Hepatocyte (in vitro differentiated cells): ENCODE measurements at regions not wholly inside any gene's neighbourhood (a gene's known extent, or its start where the extent isn't known, plus 50 kb on each side); places are given as distances from the start of the nearest gene placed in this dataset.

Experiments
- DNase-seq: peaks from one replicate; pipeline ENCODE4 v3.0.0-alpha.2; 2016; ENCODE audit warnings: low spot score
- H2AFZ ChIP-seq: fragments of 200-600 bp; sonication (generic); 2 replicates; pipeline ENCODE4 v1.6.0; 2016; ENCODE audit warnings: antibody characterized with exemption, mild to moderate bottlenecking
- H3K27ac ChIP-seq: fragments of 200-600 bp; sonication (generic); 2 replicates; pipeline ENCODE4 v1.5.1; 2016; ENCODE audit warnings: mild to moderate bottlenecking
- H3K27me3 ChIP-seq: fragments of 200-600 bp; sonication (generic); 2 replicates; pipeline ENCODE4 v1.6.1; 2016
- H3K36me3 ChIP-seq: fragments of 200-600 bp; sonication (generic); replicated peaks from 2 replicates; pipeline ENCODE4 v1.5.1; 2016; ENCODE audit warnings: low read depth; ENCODE audit not compliant: insufficient read depth
- H3K4me1 ChIP-seq: fragments of 200-600 bp; sonication (generic); 2 replicates; pipeline ENCODE4 v1.5.1; 2016; ENCODE audit warnings: mild to moderate bottlenecking, moderate library complexity; ENCODE audit not compliant: insufficient read depth
- H3K4me2 ChIP-seq: fragments of 200-600 bp; sonication (generic); 2 replicates; pipeline ENCODE4 v1.6.0; 2016
- H3K4me3 ChIP-seq: fragments of 200-600 bp; sonication (generic); 2 replicates; pipeline ENCODE4 v1.5.1; 2016; ENCODE audit warnings: mild to moderate bottlenecking
- H3K79me2 ChIP-seq: fragments of 200-600 bp; sonication (generic); 2 replicates; pipeline ENCODE4 v1.6.0; 2017; ENCODE audit warnings: mild to moderate bottlenecking
- H3K9me2 ChIP-seq: fragments of 200-600 bp; sonication (generic); replicated peaks from 2 replicates; pipeline ENCODE4 v1.6.0; 2017; ENCODE audit warnings: mild to moderate bottlenecking; ENCODE audit not compliant: insufficient read depth
- H3K9me3 ChIP-seq: fragments of 200-600 bp; sonication (generic); 2 replicates; pipeline ENCODE4 v1.5.1; 2016; ENCODE audit warnings: low read depth, mild to moderate bottlenecking
- H4K20me1 ChIP-seq: fragments of 200-600 bp; sonication (generic); 2 replicates; pipeline ENCODE4 v1.6.0; 2016; ENCODE audit warnings: mild to moderate bottlenecking; ENCODE audit not compliant: insufficient read depth, poor library complexity, severe bottlenecking
- CTCF ChIP-seq: fragments of 200-600 bp; sonication (generic); IDR thresholded peaks from 2 replicates; pipeline ENCODE4 v1.5.1; 2016; ENCODE audit warnings: antibody characterized with exemption, mild to moderate bottlenecking; ENCODE audit not compliant: poor library complexity
- EZH2 ChIP-seq: fragments of 200-600 bp; sonication (generic); IDR thresholded peaks from 2 replicates; pipeline ENCODE4 v1.6.1; 2016; ENCODE audit warnings: antibody characterized with exemption, mild to moderate bottlenecking, borderline replicate concordance
- EZH2phosphoT487 ChIP-seq: fragments of 200-600 bp; sonication (generic); IDR thresholded peaks from one replicate; pipeline ENCODE4 v1.6.1; 2018; ENCODE audit warnings: antibody characterized with exemption, mild to moderate bottlenecking, low read depth, moderate library complexity; ENCODE audit not compliant: unreplicated experiment, severe bottlenecking
- WGBS: methylation state at CpG from one replicate; pipeline ENCODE4 v1.1.6; 2016; ENCODE audit warnings: low lambda C conversion rate; ENCODE audit errors: missing lambda C conversion rate; 5-methylcytosine and 5-hydroxymethylcytosine counted together

- H4K20me1 ChIP-seq, result no peaks in the 10 kb centered on the region
- H3K79me2 ChIP-seq, result no peaks in the 10 kb centered on the region
- no peaks in the 10 kb centered on the region for H3K27me3 ChIP-seq
- peak overlapping the region; percentile 19 for H3K27ac ChIP-seq
- H3K4me3 ChIP-seq, result no peak overlapping the region
- H3K4me2 ChIP-seq, result no peak overlapping the region
- no peaks in the 10 kb centered on the region for H3K9me3 ChIP-seq
- no peaks in the 10 kb centered on the region for H3K9me2 ChIP-seq
- no peak for DNase-seq
- 50% methylated on average over 1 of the region's 1 CpG for WGBS
- peaks cover 19% of the 10 kb centered on the region for H3K4me1 ChIP-seq
- TF ChIP-seq CTCF (no peak), EZH2phosphoT487 (no peak), EZH2 (no peak)
- H3K36me3 ChIP-seq, result no peaks in the 10 kb centered on the region
- no peak overlapping the region for H2AFZ ChIP-seq
Measured at GRCh38 chr2:223107825-223108224, 55.8 kb downstream of the KCNE4 start.

GRCh38 chr2:223108351-223109050 lies 56.5 kb downstream of the KCNE4 start:
- Histone ChIP-seq H3K36me3 (no peaks in the 10 kb centered on the region), H3K9me2 (no peaks in the 10 kb centered on the region), H3K4me3 (no peak overlapping the region), H3K27me3 (no peaks in the 10 kb centered on the region), H3K27ac (peak overlapping the region; percentile 77), H4K20me1 (no peaks in the 10 kb centered on the region), H3K9me3 (no peaks in the 10 kb centered on the region), H3K79me2 (no peaks in the 10 kb centered on the region), H3K4me2 (no peak overlapping the region), H2AFZ (no peak overlapping the region), H3K4me1 (peaks cover 19% of the 10 kb centered on the region)
- 38% methylated on average over 5 of the region's 5 CpGs for whole genome bisulfite sequencing
- peak; percentile 51 for DNase-seq
- TF ChIP-seq EZH2 (no peak), CTCF (no peak), EZH2phosphoT487 (no peak)

GRCh38 chr2:223109341-223109740 lies 57.4 kb downstream of the KCNE4 start:
- Histone ChIP-seq H3K27me3 (no peaks in the 10 kb centered on the region), H3K9me3 (no peaks in the 10 kb centered on the region), H3K79me2 (no peaks in the 10 kb centered on the region), H3K36me3 (no peaks in the 10 kb centered on the region), H3K4me1 (peaks cover 19% of the 10 kb centered on the region), H2AFZ (no peak overlapping the region), H3K9me2 (no peaks in the 10 kb centered on the region), H3K27ac (peak overlapping the region; percentile 77), H3K4me3 (no peak overlapping the region), H3K4me2 (no peak overlapping the region), H4K20me1 (no peaks in the 10 kb centered on the region)
- TF ChIP-seq EZH2 (no peak), EZH2phosphoT487 (no peak), CTCF (no peak)
- DNase-seq, result no peak
- WGBS, result 52% methylated on average over 3 of the region's 3 CpGs

GRCh38 chr2:223113161-223113560 lies 61.2 kb downstream of the KCNE4 start:
- peaks cover 13% of the 10 kb centered on the region for H3K4me1 ChIP-seq
- no peak overlapping the region for H3K4me2 ChIP-seq
- H3K36me3 ChIP-seq, result no peaks in the 10 kb centered on the region
- DNase-seq, result no peak
- no peaks in the 10 kb centered on the region for H3K9me2 ChIP-seq
- H3K9me3 ChIP-seq, result no peaks in the 10 kb centered on the region
- TF ChIP-seq EZH2phosphoT487, result no peak
- TF ChIP-seq EZH2, result no peak
- TF ChIP-seq CTCF, result no peak
- H3K4me3 ChIP-seq, result no peak overlapping the region
- H3K27ac ChIP-seq, result no peak overlapping the region
- no peaks in the 10 kb centered on the region for H4K20me1 ChIP-seq
- H3K79me2 ChIP-seq, result no peaks in the 10 kb centered on the region
- no peak overlapping the region for H2AFZ ChIP-seq
- H3K27me3 ChIP-seq, result no peaks in the 10 kb centered on the region
